ENCODE measurements at regions not wholly inside any gene's neighbourhood (a gene's known extent, or its start where the extent isn't known, plus 50 kb on each side); places are given as distances from the start of the nearest gene placed in this dataset.

- Histone ChIP-seq H3K36me3 (ENCODE audit: low read depth, low read length) (no peaks in the 10 kb centered on the region), H3K9me3 (ENCODE audit: low read length) (no peaks in the 10 kb centered on the region), H3F3A (ENCODE audit: low read length, unreplicated experiment) (no peaks in the 10 kb centered on the region), H3K79me2 (ENCODE audit: low read length) (no peaks in the 10 kb centered on the region), H3K9ac (ENCODE audit: low read length) (no peak overlapping the region), H3K4me3 (ENCODE audit: low read length) (no peak overlapping the region), H3K27me3 (ENCODE audit: low read length) (peaks cover 13% of the 10 kb centered on the region), H3K9me2 (replicated peaks; ENCODE audit: low read length) (no peaks in the 10 kb centered on the region), H2AFZ (ENCODE audit: low read length) (no peak overlapping the region), H4K20me1 (ENCODE audit: low read length) (no peaks in the 10 kb centered on the region), H3K4me1 (ENCODE audit: insufficient read depth, low read length) (no peaks in the 10 kb centered on the region), H3K4me2 (ENCODE audit: low read length) (no peak overlapping the region), H3K27ac (ENCODE audit: low read length) (no peak overlapping the region)
- no TSS peak for BruUV-seq (replicated peaks)
- intact Hi-C loops (cut with micrococcal nuclease), result no loop called here
- no peak for ATAC-seq
- no peak for TF ChIP-seq EZH2phosphoT487 (IDR thresholded peaks at IDR 0.05; ENCODE audit: borderline replicate concordance, low read length)
- TF ChIP-seq, protein P1, sequence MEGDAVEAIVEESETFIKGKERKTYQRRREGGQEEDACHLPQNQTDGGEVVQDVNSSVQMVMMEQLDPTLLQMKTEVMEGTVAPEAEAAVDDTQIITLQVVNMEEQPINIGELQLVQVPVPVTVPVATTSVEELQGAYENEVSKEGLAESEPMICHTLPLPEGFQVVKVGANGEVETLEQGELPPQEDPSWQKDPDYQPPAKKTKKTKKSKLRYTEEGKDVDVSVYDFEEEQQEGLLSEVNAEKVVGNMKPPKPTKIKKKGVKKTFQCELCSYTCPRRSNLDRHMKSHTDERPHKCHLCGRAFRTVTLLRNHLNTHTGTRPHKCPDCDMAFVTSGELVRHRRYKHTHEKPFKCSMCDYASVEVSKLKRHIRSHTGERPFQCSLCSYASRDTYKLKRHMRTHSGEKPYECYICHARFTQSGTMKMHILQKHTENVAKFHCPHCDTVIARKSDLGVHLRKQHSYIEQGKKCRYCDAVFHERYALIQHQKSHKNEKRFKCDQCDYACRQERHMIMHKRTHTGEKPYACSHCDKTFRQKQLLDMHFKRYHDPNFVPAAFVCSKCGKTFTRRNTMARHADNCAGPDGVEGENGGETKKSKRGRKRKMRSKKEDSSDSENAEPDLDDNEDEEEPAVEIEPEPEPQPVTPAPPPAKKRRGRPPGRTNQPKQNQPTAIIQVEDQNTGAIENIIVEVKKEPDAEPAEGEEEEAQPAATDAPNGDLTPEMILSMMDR (conservative IDR thresholded peaks at IDR 0.05; ENCODE audit: low read depth, low read length), result no peak
- TF ChIP-seq EZH2 (IDR thresholded peaks at IDR 0.05; ENCODE audit: low read length, unreplicated experiment), result no peak
- peak; percentile 14 for DNase-seq
- ChIA-PET CTCF (no interaction called here), POLR2A (ENCODE audit: unreplicated experiment) (no interaction called here)
Observed at GRCh38 chr6:125546841-125547251, 202.6 kb upstream of the HEY2 start.

- no peak for ATAC-seq
Observed at GRCh38 chr6:125547381-125547780, 202.1 kb upstream of the HEY2 start.

GRCh38 chr6:125549202-125549884 is 200.1 kb upstream of the HEY2 start:
- CTCF ChIA-PET, result no interaction called here
- Histone ChIP-seq H2AFZ (ENCODE audit: low read length) (no peak overlapping the region), H3K79me2 (ENCODE audit: low read length) (no peaks in the 10 kb centered on the region), H3K9me3 (ENCODE audit: low read length) (no peaks in the 10 kb centered on the region), H3K27ac (ENCODE audit: low read length) (no peak overlapping the region), H3K27me3 (ENCODE audit: low read length) (peaks cover 13% of the 10 kb centered on the region), H3K36me3 (ENCODE audit: low read depth, low read length) (no peaks in the 10 kb centered on the region), H3F3A (ENCODE audit: low read length, unreplicated experiment) (no peaks in the 10 kb centered on the region), H3K9ac (ENCODE audit: low read length) (no peak overlapping the region), H3K4me3 (ENCODE audit: low read length) (no peak overlapping the region), H3K9me2 (replicated peaks; ENCODE audit: low read length) (no peaks in the 10 kb centered on the region), H3K4me1 (ENCODE audit: insufficient read depth, low read length) (no peaks in the 10 kb centered on the region), H3K4me2 (ENCODE audit: low read length) (no peak overlapping the region), H4K20me1 (ENCODE audit: low read length) (no peaks in the 10 kb centered on the region)
- no TSS peak for BruUV-seq (replicated peaks)
- no peak for TF ChIP-seq EZH2phosphoT487 (IDR thresholded peaks at IDR 0.05; ENCODE audit: borderline replicate concordance, low read length)
- TF ChIP-seq EZH2 (IDR thresholded peaks at IDR 0.05; ENCODE audit: low read length, unreplicated experiment), result no peak
- TF ChIP-seq, protein P1 (conservative IDR thresholded peaks at IDR 0.05; ENCODE audit: low read depth, low read length), result no peak
- intact Hi-C loops (cut with micrococcal nuclease), result no loop called here
- DNase-seq (peak; percentile 32), ATAC-seq (no peak)
- POLR2A ChIA-PET (ENCODE audit: unreplicated experiment), result no interaction called here

More at GRCh38 chr6:125547381-125547780, 202.1 kb upstream of the HEY2 start:
- BruUV-seq (replicated peaks), result no TSS peak
- no peaks in the 10 kb centered on the region for H3F3A ChIP-seq (ENCODE audit: low read length, unreplicated experiment)
- H2AFZ ChIP-seq (ENCODE audit: low read length), result no peak overlapping the region
- ChIA-PET POLR2A (ENCODE audit: unreplicated experiment) (no interaction called here), CTCF (no interaction called here)
- no peaks in the 10 kb centered on the region for H3K79me2 ChIP-seq (ENCODE audit: low read length)
- H3K27ac ChIP-seq (ENCODE audit: low read length), result no peak overlapping the region
- no peaks in the 10 kb centered on the region for H3K36me3 ChIP-seq (ENCODE audit: low read depth, low read length)
- H4K20me1 ChIP-seq (ENCODE audit: low read length), result no peaks in the 10 kb centered on the region
- no peak for DNase-seq
- intact Hi-C loops (cut with micrococcal nuclease), result no loop called here
- H3K4me1 ChIP-seq (ENCODE audit: insufficient read depth, low read length), result no peaks in the 10 kb centered on the region
- TF ChIP-seq EZH2phosphoT487 (IDR thresholded peaks at IDR 0.05; ENCODE audit: borderline replicate concordance, low read length) (no peak), EZH2 (IDR thresholded peaks at IDR 0.05; ENCODE audit: low read length, unreplicated experiment) (no peak)
- TF ChIP-seq, protein P1 (conservative IDR thresholded peaks at IDR 0.05; ENCODE audit: low read depth, low read length), result no peak
- H3K4me2 ChIP-seq (ENCODE audit: low read length), result no peak overlapping the region
- no peaks in the 10 kb centered on the region for H3K9me2 ChIP-seq (replicated peaks; ENCODE audit: low read length)
- H3K9ac ChIP-seq (ENCODE audit: low read length), result no peak overlapping the region
- H3K9me3 ChIP-seq (ENCODE audit: low read length), result no peaks in the 10 kb centered on the region
- no peak overlapping the region for H3K4me3 ChIP-seq (ENCODE audit: low read length)
- peaks cover 13% of the 10 kb centered on the region for H3K27me3 ChIP-seq (ENCODE audit: low read length)

Measured in PC-3 (cell line).